HG03060 (cell line): ENCODE measurements at regions not wholly inside any gene's neighbourhood (a gene's known extent, or its start where the extent isn't known, plus 50 kb on each side); places are given as distances from the start of the nearest gene placed in this dataset.
"Not testable (repeated sequence)": the region's sequence is repeated elsewhere in the genome, so short reads cannot be mapped to it uniquely, and the experiment has no call there.

Experiments used
- ATAC-seq: cut with Tn5 transposase; IDR thresholded peaks from one replicate; pipeline ENCODE4 v1.9.1; 2021; ENCODE audit warnings: low read depth, moderate number of reproducible peaks; ENCODE audit not compliant: unreplicated experiment

- ATAC-seq, result no peak
Observed at GRCh38 chr7:108920490-108920889, 350.8 kb downstream of the DNAJB9 start.

- ATAC-seq, result not testable (repeated sequence)
Observed at GRCh38 chr7:108943048-108943447, 373.4 kb downstream of the DNAJB9 start.

GRCh38 chr7:108947526-108947925 lies 377.9 kb downstream of the DNAJB9 start:
- no peak for ATAC-seq

GRCh38 chr7:108972004-108972403 lies 402.3 kb downstream of the DNAJB9 start:
- no peak for ATAC-seq

GRCh38 chr7:108973075-108973474 lies 403.4 kb downstream of the DNAJB9 start:
- no peak for ATAC-seq

GRCh38 chr7:108974641-108975040 lies 405.0 kb downstream of the DNAJB9 start:
- ATAC-seq, result no peak

GRCh38 chr7:108985037-108985436 lies 415.4 kb downstream of the DNAJB9 start:
- no peak for ATAC-seq

- no peak for ATAC-seq
Observed at GRCh38 chr7:108989319-108989718, 419.6 kb downstream of the DNAJB9 start.

GRCh38 chr7:108997480-108997879 lies 427.8 kb downstream of the DNAJB9 start:
- no peak for ATAC-seq

GRCh38 chr7:109003742-109004141 lies 434.1 kb downstream of the DNAJB9 start:
- no peak for ATAC-seq

- no peak for ATAC-seq
Observed at GRCh38 chr7:109009636-109010035, 440.0 kb downstream of the DNAJB9 start.

- no peak for ATAC-seq
Observed at GRCh38 chr7:109020251-109020650, 450.6 kb downstream of the DNAJB9 start.

GRCh38 chr7:109021390-109021789 lies 451.7 kb downstream of the DNAJB9 start:
- no peak for ATAC-seq

GRCh38 chr7:109029866-109030265 lies 460.2 kb downstream of the DNAJB9 start:
- no peak for ATAC-seq

GRCh38 chr7:109044691-109045090 lies 475.0 kb downstream of the DNAJB9 start:
- no peak for ATAC-seq

- no peak for ATAC-seq
Observed at GRCh38 chr7:109049366-109049765, 479.7 kb downstream of the DNAJB9 start.

- ATAC-seq, result no peak
Observed at GRCh38 chr7:109059089-109059488, 489.4 kb downstream of the DNAJB9 start.

GRCh38 chr7:109062798-109063197 lies 493.1 kb downstream of the DNAJB9 start:
- no peak for ATAC-seq

GRCh38 chr7:109073543-109073942 lies 503.9 kb downstream of the DNAJB9 start:
- ATAC-seq, result no peak

GRCh38 chr7:109076396-109076972 lies 506.8 kb downstream of the DNAJB9 start:
- no peak for ATAC-seq

- ATAC-seq, result no peak
Observed at GRCh38 chr7:109091042-109091441, 521.4 kb downstream of the DNAJB9 start.

- no peak for ATAC-seq
Observed at GRCh38 chr7:109092268-109092667, 522.6 kb downstream of the DNAJB9 start.

- ATAC-seq, result no peak
Observed at GRCh38 chr7:109101332-109101731, 531.7 kb downstream of the DNAJB9 start.
